Ammon's horn (tissue), 1 donor: ENCODE measurements at regions not wholly inside any gene's neighbourhood (a gene's known extent, or its start where the extent isn't known, plus 50 kb on each side); places are given as distances from the start of the nearest gene placed in this dataset.

Source experiments
- DNase-seq: peaks from one replicate; pipeline ENCODE4 v3.0.0-alpha.2; 2016; ENCODE audit warnings: low spot score

DNA sequence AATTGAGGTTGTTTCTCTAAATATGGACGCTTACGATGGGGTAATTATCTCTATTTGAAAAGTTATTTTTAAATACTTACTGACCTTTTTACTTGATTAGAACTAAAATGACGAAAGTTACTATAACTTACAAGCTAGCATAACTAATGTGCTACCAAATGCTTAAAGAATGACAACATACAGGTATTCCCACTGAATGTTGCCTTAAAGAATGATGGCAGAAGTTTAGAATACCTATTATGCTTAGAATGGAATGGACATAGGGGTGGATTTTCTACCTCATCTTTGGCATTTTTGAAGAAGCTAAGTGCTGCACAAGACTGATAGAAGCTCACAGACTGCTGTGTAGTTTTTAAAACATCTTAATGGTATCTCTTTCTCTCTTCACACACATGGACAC, 284.8 kb downstream of the THBS2 start:
- DNase-seq = no peak

DNA sequence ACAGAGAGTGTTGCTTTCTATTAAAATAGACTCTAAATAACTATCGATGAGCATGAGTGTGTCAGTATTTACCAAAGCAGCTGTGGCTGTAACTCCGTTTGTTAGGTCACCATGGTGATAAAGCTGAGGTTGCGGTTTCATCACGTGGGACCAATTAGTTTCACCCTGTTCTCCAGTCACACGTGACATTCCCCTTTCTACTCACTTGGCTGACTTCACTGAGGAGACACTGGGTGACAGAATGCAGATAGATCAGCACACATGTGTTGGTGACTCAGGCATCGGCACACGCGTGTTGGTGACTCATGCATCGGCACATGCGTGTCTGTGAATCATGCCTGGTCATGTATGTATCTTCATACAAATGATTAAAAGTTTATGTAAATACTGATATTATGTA, 285.4 kb downstream of the THBS2 start:
- DNase-seq = peak; percentile 62

GRCh38 chr6:168967281-168967925, 286.2 kb downstream of the THBS2 start:
- DNase-seq = no peak

DNA sequence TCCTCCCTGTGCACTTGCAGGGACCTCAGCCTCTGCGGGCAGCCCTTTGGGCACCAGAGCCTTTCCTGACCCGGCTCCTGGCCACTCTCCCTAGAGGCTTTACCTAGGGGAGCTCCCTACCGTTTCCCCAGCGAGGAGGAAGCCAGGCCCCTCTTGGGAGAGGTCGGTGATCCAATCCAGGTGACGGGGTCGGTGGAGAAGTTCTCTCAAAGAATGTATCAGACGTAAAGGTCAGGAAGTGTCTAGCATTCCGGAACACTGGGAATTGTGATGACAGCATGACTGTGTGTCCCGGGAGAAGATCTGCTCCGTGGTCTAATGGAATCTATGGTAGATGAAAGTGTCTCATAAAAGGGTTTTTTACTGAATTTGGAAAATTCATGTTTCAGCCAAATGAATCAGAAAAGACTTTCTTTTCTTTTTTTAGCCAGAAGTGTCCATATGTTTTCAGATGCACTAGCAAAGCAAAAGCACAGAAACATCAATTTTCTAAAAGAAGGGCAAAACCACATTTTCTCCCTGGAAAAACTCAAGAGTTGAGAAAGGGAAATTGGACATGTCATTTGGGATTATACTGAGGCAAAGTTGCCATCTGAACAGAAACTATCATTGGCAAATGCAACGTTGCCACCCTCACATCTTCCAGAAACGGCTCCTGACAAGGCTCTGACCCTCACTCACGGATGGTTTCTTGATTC, 289.4 kb downstream of the THBS2 start:
- no peak for DNase-seq

DNA sequence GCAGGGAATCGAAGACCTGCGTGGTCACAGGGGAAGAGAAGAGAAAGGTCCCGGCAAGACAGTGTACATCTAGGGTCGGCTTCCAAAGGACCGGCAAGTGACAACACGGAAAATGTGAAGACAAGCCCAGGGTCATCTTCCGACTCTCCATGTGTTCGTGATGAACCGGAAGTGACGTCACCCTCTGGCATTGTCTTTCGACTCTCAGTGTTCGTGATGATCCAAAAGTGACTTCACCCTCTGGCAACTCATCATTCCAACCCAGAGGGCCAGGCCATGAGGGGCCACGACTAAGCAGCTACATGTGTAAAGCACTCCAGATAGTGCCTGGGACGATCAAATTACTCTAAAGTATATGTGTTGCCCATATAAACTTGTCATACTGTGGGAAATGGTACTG, 290.8 kb downstream of the THBS2 start:
- DNase-seq = no peak

GRCh38 chr6:168961264-168961656, 292.4 kb downstream of the THBS2 start:
- DNase-seq = no peak

DNA sequence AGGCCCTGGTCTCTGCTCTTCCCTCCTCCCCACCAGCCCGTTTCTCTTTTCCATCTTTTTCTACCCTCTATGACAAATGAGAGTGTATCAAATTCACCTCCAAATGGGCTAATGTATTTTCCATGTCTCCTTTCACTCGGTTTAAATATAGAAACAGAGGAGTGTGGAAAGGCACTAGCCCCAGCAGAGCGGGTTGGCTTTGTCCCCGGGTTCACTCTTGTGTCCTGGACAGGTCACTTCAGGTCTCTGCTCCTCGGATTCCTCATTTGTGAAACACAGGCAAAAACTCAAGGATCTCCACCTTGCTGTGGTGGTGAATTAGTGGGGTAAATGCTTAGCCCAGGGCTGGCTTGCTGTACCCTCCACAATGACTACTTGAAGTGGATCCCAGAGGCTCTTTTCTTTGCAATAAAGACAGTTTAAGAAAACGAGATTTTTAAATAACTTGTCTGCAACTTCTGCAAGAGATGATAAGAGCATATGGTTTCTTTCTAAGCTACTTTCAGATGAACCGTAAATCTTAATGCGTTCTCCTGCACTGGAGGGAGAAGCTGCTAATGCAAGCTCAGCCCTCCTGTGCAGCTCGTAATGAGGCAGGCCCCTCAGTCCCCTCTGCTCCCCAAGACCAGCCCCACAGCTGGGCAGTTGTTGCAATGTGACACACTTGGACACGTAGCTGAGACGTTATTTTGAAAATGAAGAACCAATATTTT, 292.9 kb downstream of the THBS2 start:
- DNase-seq = no peak

DNA sequence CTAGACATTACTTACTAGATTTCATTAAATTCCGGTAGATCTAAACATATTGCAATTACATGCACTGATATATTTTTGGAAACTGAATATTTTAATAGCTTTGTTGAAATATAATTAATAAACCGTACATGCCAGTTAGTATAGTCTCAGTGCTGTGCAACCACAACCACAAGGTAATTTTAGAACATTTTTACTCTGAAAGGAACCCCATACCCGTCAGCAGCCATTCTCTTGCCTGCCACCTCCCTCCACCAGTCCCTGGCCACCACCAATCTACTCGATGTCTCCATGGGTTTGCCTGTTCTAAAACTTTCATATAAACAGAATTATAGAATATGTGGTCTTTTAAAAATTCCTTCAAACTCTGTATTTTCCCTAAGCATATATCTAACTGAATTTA, 293.9 kb downstream of the THBS2 start:
- DNase-seq = no peak

DNA sequence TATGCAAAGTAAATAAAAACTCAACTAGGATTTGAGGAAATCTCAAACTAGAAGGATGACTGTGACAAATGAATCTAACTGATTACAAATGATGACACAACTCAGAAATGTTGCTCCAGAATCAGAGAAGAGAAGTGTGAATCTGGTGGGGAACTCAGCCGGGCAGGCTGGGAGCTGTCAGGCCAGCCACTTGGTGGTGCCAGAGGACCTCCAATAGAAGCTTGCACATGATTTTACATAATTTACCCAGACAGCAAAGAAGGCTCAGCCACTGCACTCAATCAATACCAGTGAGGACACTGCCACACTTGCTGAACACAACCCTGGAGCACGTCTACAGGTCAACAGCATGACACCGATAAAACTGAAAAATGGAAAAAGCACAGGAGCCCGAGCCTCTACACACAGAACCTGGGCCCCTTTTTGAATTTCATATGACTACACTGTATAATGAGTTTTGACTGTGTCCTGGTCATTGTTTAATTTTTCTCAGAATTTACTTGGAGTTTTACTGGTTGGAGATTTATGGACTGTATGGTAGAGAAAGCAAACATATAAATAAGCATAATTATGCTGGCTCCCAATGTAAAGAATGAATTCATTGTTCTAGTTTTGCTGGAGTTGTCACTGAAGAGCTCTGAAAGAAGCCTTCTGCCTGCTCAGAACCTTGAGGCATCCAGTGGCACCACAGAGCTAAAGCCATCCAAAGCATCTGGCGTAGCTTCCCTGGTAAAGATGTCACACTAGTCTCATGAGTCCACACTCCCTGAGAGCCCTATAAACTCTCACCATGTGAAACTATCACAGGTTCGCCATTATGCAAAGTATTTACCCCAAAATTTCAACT, 296.5 kb downstream of the THBS2 start:
- DNase-seq = peak; percentile 88

DNA sequence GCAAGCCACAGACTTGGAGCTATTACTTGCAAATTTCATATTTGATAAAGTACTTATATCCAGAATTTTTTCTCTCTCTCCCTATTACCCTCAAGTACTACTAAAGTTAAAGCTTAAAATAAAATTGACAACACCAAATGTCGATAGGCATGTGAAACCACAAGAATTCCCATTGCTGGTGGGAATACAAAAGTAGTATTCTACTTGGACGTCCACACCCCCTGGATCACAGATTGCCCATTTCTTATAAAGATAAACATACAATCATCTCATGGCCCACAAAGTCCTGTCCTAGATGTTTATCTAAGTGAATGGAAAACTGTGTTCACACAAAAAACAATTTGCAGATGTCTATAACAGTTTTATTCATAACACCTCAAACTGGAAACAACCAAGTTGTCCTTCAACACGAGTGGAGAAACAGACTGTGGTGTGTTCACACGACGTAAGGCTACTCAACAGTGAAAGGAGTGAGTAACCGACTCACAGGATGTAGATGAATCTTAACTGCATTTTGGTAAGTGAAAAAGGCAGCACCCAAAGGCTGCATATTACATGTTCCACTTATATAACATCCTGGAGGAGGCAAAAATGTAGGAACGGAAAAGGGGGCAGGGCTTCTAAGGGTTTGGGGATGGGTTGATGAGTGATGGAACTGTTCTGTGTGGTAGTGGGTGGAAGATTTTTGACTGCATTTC, 297.4 kb downstream of the THBS2 start:
- no peak for DNase-seq

DNA sequence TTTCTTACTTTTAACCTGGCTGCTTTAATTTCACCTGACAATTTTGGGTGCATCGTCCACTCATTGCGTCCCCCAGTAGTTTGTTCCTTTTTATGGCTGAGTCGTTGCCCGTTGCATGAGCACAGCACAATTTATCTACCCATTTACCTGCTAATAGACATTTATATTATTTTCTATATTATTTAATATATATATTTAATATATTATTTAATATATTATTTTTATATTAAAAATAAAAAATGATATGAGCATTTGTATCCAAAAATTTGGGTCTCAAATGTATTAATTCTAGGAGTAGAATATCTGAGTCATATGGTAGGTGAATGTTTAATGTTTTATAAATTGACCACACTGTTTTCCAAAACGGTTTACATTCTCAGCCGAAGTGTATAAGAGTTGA, 300.2 kb downstream of the THBS2 start:
- DNase-seq = no peak

- DNase-seq = no peak
Measured at GRCh38 chr6:168951217-168951616, 302.4 kb downstream of the THBS2 start.

GRCh38 chr6:168950858-168951214, 302.8 kb downstream of the THBS2 start:
- DNase-seq = no peak

- peak; percentile 40 for DNase-seq
Measured at GRCh38 chr6:168949981-168950857, 303.4 kb downstream of the THBS2 start.

- DNase-seq = no peak
Measured at GRCh38 chr6:168948990-168949531, 304.6 kb downstream of the THBS2 start.

GRCh38 chr6:168948002-168948401, 305.6 kb downstream of the THBS2 start:
- no peak for DNase-seq

DNA sequence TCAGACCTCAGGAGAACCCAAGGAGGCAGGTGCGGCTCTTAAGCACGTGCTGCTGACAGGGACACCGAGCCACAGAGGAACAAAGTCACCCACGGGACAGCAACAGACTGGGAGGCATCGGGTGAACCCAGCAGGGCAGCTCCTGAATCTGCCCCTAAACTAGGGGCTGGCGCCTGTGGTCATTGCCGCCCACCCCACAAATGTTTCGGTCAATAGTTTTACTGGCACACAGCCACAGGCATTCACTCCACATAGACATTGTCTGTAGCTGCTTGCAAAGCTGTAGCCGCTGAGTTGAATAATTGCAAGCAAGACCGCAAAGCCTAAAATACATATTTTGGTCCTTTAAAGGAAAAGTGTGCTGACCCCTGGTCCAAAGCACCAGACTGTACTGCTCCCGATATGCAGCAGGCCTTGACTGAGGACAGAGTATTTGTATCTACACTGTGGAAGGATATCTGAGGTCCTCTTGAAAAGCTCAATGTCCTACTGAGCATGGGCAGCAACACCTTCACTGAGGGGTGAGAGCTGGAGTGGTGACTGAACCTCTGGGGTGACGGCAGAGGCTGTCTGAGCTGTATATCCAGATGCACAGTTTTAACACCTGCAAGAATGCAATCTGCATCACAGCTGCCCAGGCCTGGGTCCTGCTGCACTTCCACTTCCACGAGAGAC, 310.3 kb downstream of the THBS2 start:
- DNase-seq = no peak

DNA sequence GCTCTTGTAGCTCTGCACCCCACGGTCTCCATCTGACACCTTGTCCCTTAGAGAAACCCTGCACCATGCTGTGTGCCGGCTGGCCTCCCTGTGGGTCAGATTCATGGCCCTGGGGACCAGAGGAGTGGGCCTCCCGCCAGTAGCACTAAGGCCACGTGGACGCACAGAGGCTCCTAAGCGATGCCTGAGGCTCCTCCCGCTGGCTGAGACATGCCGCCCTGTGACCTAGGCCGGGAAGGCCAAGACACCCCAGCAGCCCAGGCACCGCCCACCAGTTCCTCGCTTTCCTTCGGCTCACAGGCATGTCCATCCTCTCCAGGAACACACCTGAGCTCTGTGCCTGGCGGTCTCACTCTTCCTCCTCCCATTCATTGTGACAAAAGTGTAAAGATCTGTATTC, 311.0 kb downstream of the THBS2 start:
- DNase-seq = no peak

- no peak for DNase-seq
Measured at GRCh38 chr6:168941036-168941435, 312.6 kb downstream of the THBS2 start.

- DNase-seq = no peak
Measured at GRCh38 chr6:168939796-168940195, 313.9 kb downstream of the THBS2 start.
